GM12892 (cell line): ENCODE measurements at regions not wholly inside any gene's neighbourhood (a gene's known extent, or its start where the extent isn't known, plus 50 kb on each side); places are given as distances from the start of the nearest gene placed in this dataset.

Source experiments
- POLR2A ChIP-seq: IDR thresholded peaks from 2 replicates; pipeline ENCODE4 v1.6.1; 2011; ENCODE audit warnings: low read depth, low read length, control low read depth
- POLR2AphosphoS5 ChIP-seq: IDR thresholded peaks from 2 replicates; pipeline ENCODE4 v1.6.1; 2011; ENCODE audit warnings: low read depth, low read length, control low read depth
- TAF1 ChIP-seq: IDR thresholded peaks from 2 replicates; pipeline ENCODE4 v1.6.1; 2011; ENCODE audit warnings: low read depth, mild to moderate bottlenecking, control low read depth, low read length, borderline replicate concordance

DNA sequence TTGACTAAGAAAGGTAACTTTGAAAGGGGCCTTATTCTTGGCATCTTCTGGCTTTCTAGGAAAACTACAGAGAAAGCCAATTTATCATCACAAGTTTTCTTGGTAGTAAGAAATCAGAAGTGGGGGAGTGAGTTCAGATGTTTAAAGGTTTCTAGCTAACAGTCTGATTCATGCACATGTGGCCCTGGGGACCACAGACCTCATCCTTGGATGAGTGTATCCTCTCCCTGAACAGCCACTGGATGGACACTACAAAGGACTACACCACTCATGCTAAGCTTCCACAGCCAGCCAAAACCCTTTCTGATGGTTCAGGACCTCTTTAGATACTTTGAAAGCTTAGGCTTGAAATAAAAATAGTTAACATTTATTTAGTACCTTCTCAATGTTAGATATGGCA lies 218.3 kb upstream of the STK17B start:
- no peak for TF ChIP-seq POLR2AphosphoS5
- TF ChIP-seq POLR2A, result no peak
- TF ChIP-seq TAF1, result no peak
